ENCODE measurements at regions not wholly inside any gene's neighbourhood (a gene's known extent, or its start where the extent isn't known, plus 50 kb on each side); places are given as distances from the start of the nearest gene placed in this dataset.
"Not testable (repeated sequence)": the region's sequence is repeated elsewhere in the genome, so short reads cannot be mapped to it uniquely, and the experiment has no call there.

GRCh38 chr6:112974931-112975330 lies 627.8 kb downstream of the RFPL4B start:
- H3K9ac ChIP-seq (ENCODE audit: low read length); H3K79me1 ChIP-seq (replicated peaks; ENCODE audit: low read length, poor library complexity, severe bottlenecking); H3K9me3 ChIP-seq (ENCODE audit: control insufficient read depth, low read length); H2BK120ac ChIP-seq (ENCODE audit: low read depth, low read length); H3K27ac ChIP-seq (ENCODE audit: low read length, poor library complexity, severe bottlenecking); H3K4me2 ChIP-seq (ENCODE audit: low read length, poor library complexity, severe bottlenecking); H3K4me1 ChIP-seq (ENCODE audit: control insufficient read depth, insufficient read depth, low read depth, low read length); H3K36me3 ChIP-seq (ENCODE audit: control insufficient read depth in 1 of 2, insufficient read depth in 2 of 2, low read depth in 1 of 2, low read length in 2 of 2); H2BK5ac ChIP-seq (ENCODE audit: low read depth, low read length, poor library complexity, severe bottlenecking); H3K4ac ChIP-seq (ENCODE audit: low read depth in 1 of 2, low read length in 2 of 2); H3K23ac ChIP-seq (ENCODE audit: low read length in 2 of 2); H2AK5ac ChIP-seq (ENCODE audit: low read length, severe bottlenecking); H4K8ac ChIP-seq (ENCODE audit: low read length); H3K4me3 ChIP-seq (ENCODE audit: insufficient read depth in 1 of 2, low read depth in 1 of 2, low read length in 2 of 2); H2AFZ ChIP-seq (ENCODE audit: low read depth, low read length); H4K91ac ChIP-seq (ENCODE audit: low read length); H3K27me3 ChIP-seq (ENCODE audit: control insufficient read depth in 1 of 2, insufficient read depth in 1 of 2, low read length in 2 of 2); H3K18ac ChIP-seq (ENCODE audit: low read depth in 1 of 2, low read length in 2 of 2); H3K14ac ChIP-seq (ENCODE audit: low read length in 2 of 2); DNase-seq; H2BK12ac ChIP-seq (ENCODE audit: low read length in 2 of 2); H2BK15ac ChIP-seq (ENCODE audit: low read depth, poor library complexity, severe bottlenecking): not testable (repeated sequence)
- 90% methylated on average over 4 of the region's 4 CpGs for WGBS

GRCh38 chr6:112976579-112976978 lies 629.4 kb downstream of the RFPL4B start:
- H3K9me3 ChIP-seq (ENCODE audit: control insufficient read depth, low read length); H2BK15ac ChIP-seq (ENCODE audit: low read depth, poor library complexity, severe bottlenecking); H3K36me3 ChIP-seq (ENCODE audit: control insufficient read depth in 1 of 2, insufficient read depth in 2 of 2, low read depth in 1 of 2, low read length in 2 of 2); H2AK5ac ChIP-seq (ENCODE audit: low read length, severe bottlenecking); H3K4me3 ChIP-seq (ENCODE audit: insufficient read depth in 1 of 2, low read depth in 1 of 2, low read length in 2 of 2); H3K14ac ChIP-seq (ENCODE audit: low read length in 2 of 2); DNase-seq; H3K27ac ChIP-seq (ENCODE audit: low read length, poor library complexity, severe bottlenecking); H3K23ac ChIP-seq (ENCODE audit: low read length in 2 of 2); H4K91ac ChIP-seq (ENCODE audit: low read length); H3K4me2 ChIP-seq (ENCODE audit: low read length, poor library complexity, severe bottlenecking); H4K8ac ChIP-seq (ENCODE audit: low read length); H2BK12ac ChIP-seq (ENCODE audit: low read length in 2 of 2); H3K18ac ChIP-seq (ENCODE audit: low read depth in 1 of 2, low read length in 2 of 2); H3K27me3 ChIP-seq (ENCODE audit: control insufficient read depth in 1 of 2, insufficient read depth in 1 of 2, low read length in 2 of 2); H3K9ac ChIP-seq (ENCODE audit: low read length); H3K79me1 ChIP-seq (replicated peaks; ENCODE audit: low read length, poor library complexity, severe bottlenecking); H3K4me1 ChIP-seq (ENCODE audit: control insufficient read depth, insufficient read depth, low read depth, low read length); H2BK120ac ChIP-seq (ENCODE audit: low read depth, low read length); H2BK5ac ChIP-seq (ENCODE audit: low read depth, low read length, poor library complexity, severe bottlenecking); H3K4ac ChIP-seq (ENCODE audit: low read depth in 1 of 2, low read length in 2 of 2); H2AFZ ChIP-seq (ENCODE audit: low read depth, low read length): not testable (repeated sequence)

- DNase-seq: peak; percentile 32
- no peak overlapping the region for H3K18ac ChIP-seq (ENCODE audit: low read depth in 1 of 2, low read length in 2 of 2)
- H3K27me3 ChIP-seq (ENCODE audit: control insufficient read depth in 1 of 2, insufficient read depth in 1 of 2, low read length in 2 of 2): no peaks in the 10 kb centered on the region
- no peak overlapping the region for H3K23ac ChIP-seq (ENCODE audit: low read length in 2 of 2)
- H3K4me1 ChIP-seq (ENCODE audit: control insufficient read depth, insufficient read depth, low read depth, low read length): no peaks in the 10 kb centered on the region
- H3K9ac ChIP-seq (ENCODE audit: low read length): peak overlapping the region; percentile 5
- no peaks in the 10 kb centered on the region for H3K79me1 ChIP-seq (replicated peaks; ENCODE audit: low read length, poor library complexity, severe bottlenecking)
- H3K27ac ChIP-seq (ENCODE audit: low read length, poor library complexity, severe bottlenecking): no peak overlapping the region
- H3K9me3 ChIP-seq (ENCODE audit: control insufficient read depth, low read length): no peaks in the 10 kb centered on the region
- no peak overlapping the region for H3K4ac ChIP-seq (ENCODE audit: low read depth in 1 of 2, low read length in 2 of 2)
- WGBS: 44% methylated on average over 5 of the region's 5 CpGs
- H2AK5ac ChIP-seq (ENCODE audit: low read length, severe bottlenecking): no peak overlapping the region
- H3K4me3 ChIP-seq (ENCODE audit: insufficient read depth in 1 of 2, low read depth in 1 of 2, low read length in 2 of 2): no peak overlapping the region
- H3K36me3 ChIP-seq (ENCODE audit: control insufficient read depth in 1 of 2, insufficient read depth in 2 of 2, low read depth in 1 of 2, low read length in 2 of 2): no peaks in the 10 kb centered on the region
- no peak overlapping the region for H2BK5ac ChIP-seq (ENCODE audit: low read depth, low read length, poor library complexity, severe bottlenecking)
- H4K91ac ChIP-seq (ENCODE audit: low read length): no peak overlapping the region
- H4K8ac ChIP-seq (ENCODE audit: low read length): no peak overlapping the region
- H2AFZ ChIP-seq (ENCODE audit: low read depth, low read length): no peak overlapping the region
- H2BK15ac ChIP-seq (ENCODE audit: low read depth, poor library complexity, severe bottlenecking): no peak overlapping the region
- H2BK12ac ChIP-seq (ENCODE audit: low read length in 2 of 2): no peak overlapping the region
- no peak overlapping the region for H3K14ac ChIP-seq (ENCODE audit: low read length in 2 of 2)
- no peak overlapping the region for H3K4me2 ChIP-seq (ENCODE audit: low read length, poor library complexity, severe bottlenecking)
- no peak overlapping the region for H2BK120ac ChIP-seq (ENCODE audit: low read depth, low read length)
These were observed 632.7 kb downstream of the RFPL4B start for GRCh38 chr6:112979830-112980229.

GRCh38 chr6:112980676-112981075 lies 633.5 kb downstream of the RFPL4B start:
- H3K4me1 ChIP-seq (ENCODE audit: control insufficient read depth, insufficient read depth, low read depth, low read length): no peaks in the 10 kb centered on the region
- H4K8ac ChIP-seq (ENCODE audit: low read length): no peak overlapping the region
- no peak overlapping the region for H2BK5ac ChIP-seq (ENCODE audit: low read depth, low read length, poor library complexity, severe bottlenecking)
- H3K23ac ChIP-seq (ENCODE audit: low read length in 2 of 2): no peak overlapping the region
- H2AFZ ChIP-seq (ENCODE audit: low read depth, low read length): no peak overlapping the region
- no CpG with 5 or more reads among the region's 3 CpGs for whole genome bisulfite sequencing
- no peak for DNase-seq
- no peak overlapping the region for H2BK12ac ChIP-seq (ENCODE audit: low read length in 2 of 2)
- no peaks in the 10 kb centered on the region for H3K36me3 ChIP-seq (ENCODE audit: control insufficient read depth in 1 of 2, insufficient read depth in 2 of 2, low read depth in 1 of 2, low read length in 2 of 2)
- H3K4ac ChIP-seq (ENCODE audit: low read depth in 1 of 2, low read length in 2 of 2): no peak overlapping the region
- H3K9me3 ChIP-seq (ENCODE audit: control insufficient read depth, low read length): no peaks in the 10 kb centered on the region
- no peak overlapping the region for H2AK5ac ChIP-seq (ENCODE audit: low read length, severe bottlenecking)
- H2BK15ac ChIP-seq (ENCODE audit: low read depth, poor library complexity, severe bottlenecking): no peak overlapping the region
- H3K4me2 ChIP-seq (ENCODE audit: low read length, poor library complexity, severe bottlenecking): no peak overlapping the region
- H3K18ac ChIP-seq (ENCODE audit: low read depth in 1 of 2, low read length in 2 of 2): no peak overlapping the region
- H3K9ac ChIP-seq (ENCODE audit: low read length): no peak overlapping the region
- no peaks in the 10 kb centered on the region for H3K79me1 ChIP-seq (replicated peaks; ENCODE audit: low read length, poor library complexity, severe bottlenecking)
- no peak overlapping the region for H3K27ac ChIP-seq (ENCODE audit: low read length, poor library complexity, severe bottlenecking)
- no peak overlapping the region for H2BK120ac ChIP-seq (ENCODE audit: low read depth, low read length)
- H3K4me3 ChIP-seq (ENCODE audit: insufficient read depth in 1 of 2, low read depth in 1 of 2, low read length in 2 of 2): no peak overlapping the region
- H3K14ac ChIP-seq (ENCODE audit: low read length in 2 of 2): no peak overlapping the region
- no peaks in the 10 kb centered on the region for H3K27me3 ChIP-seq (ENCODE audit: control insufficient read depth in 1 of 2, insufficient read depth in 1 of 2, low read length in 2 of 2)
- H4K91ac ChIP-seq (ENCODE audit: low read length): no peak overlapping the region

Measured in mesenchymal stem cell (in vitro differentiated cells and primary cell).